H1 (cell line): ENCODE measurements at regions not wholly inside any gene's neighbourhood (a gene's known extent, or its start where the extent isn't known, plus 50 kb on each side); places are given as distances from the start of the nearest gene placed in this dataset.

Source experiments
- CTCF ChIA-PET: fragments of 300-600 bp; sonication (Branson Sonifier 250); formaldehyde crosslinking; loops from one replicate; lab custom pipeline; 2021; ENCODE audit not compliant: partially characterized antibody; lab: Charles Lee
- POLR2A ChIA-PET: fragments of 300-600 bp; sonication (Branson Sonifier 250); formaldehyde crosslinking; loops from one replicate; lab custom pipeline; 2021; ENCODE audit warnings: inconsistent platforms; ENCODE audit not compliant: partially characterized antibody; lab: Charles Lee
- DNase-seq, 2 experiments: peaks; one replicate each; pipeline versions ENCODE4 v3.0.0 to v3.0.0-alpha.2; 2010 to 2022; ENCODE audit warnings: low spot score in 2 of 2, low read depth in 1 of 2, mixed read lengths in 1 of 2
- FAIRE-seq: peaks from 2 replicates; lab custom pipeline; 2011; peaks lifted over from hg19 to GRCh38; lab: Jason Lieb, UNC
- H2AFZ ChIP-seq: 2 replicates; pipeline ENCODE4 v1.8.1; 2012; ENCODE audit warnings: low read length, inconsistent platforms
- H2AK5ac ChIP-seq: 2 replicates; pipeline ENCODE4 v1.6.1; 2013; ENCODE audit warnings: low read depth, low read length
- H2BK120ac ChIP-seq: replicated peaks from 2 replicates; pipeline ENCODE3; 2013; ENCODE audit warnings: low read depth, low read length, inconsistent platforms
- H2BK12ac ChIP-seq: 2 replicates; pipeline ENCODE4 v1.6.1; 2013; ENCODE audit warnings: low read depth, low read length
- H2BK15ac ChIP-seq: 2 replicates; pipeline ENCODE4 v1.6.1; 2013; ENCODE audit warnings: low read length
- H2BK20ac ChIP-seq: 2 replicates; pipeline ENCODE4 v1.6.1; 2013; ENCODE audit warnings: low read length
- H2BK5ac ChIP-seq: 2 replicates; pipeline ENCODE4 v1.6.1; 2013; ENCODE audit warnings: low read depth, low read length
- H3K14ac ChIP-seq: 2 replicates; pipeline ENCODE4 v1.6.1; 2013; ENCODE audit warnings: inconsistent platforms; ENCODE audit not compliant: insufficient read length
- H3K18ac ChIP-seq: 2 replicates; pipeline ENCODE4 v1.6.1; 2013; ENCODE audit warnings: low read length; ENCODE audit errors: extremely low read depth
- H3K23ac ChIP-seq: 2 replicates; pipeline ENCODE4 v1.6.1; 2013; ENCODE audit warnings: inconsistent platforms; ENCODE audit not compliant: insufficient read length
- H3K23me2 ChIP-seq: 2 replicates; pipeline ENCODE4 v1.6.1; 2013; ENCODE audit warnings: low read depth, low read length
- H3K27ac ChIP-seq: 2 replicates; pipeline ENCODE4 v1.6.1; 2011; ENCODE audit warnings: low read depth, low read length, inconsistent platforms
- H3K27me3 ChIP-seq, 4 experiments: replicated peaks in 1 of 4; 1 replicate in 1 of 4; 2 replicates in 3 of 4; pipeline versions ENCODE4 v1.6.1 to v1.8.1; 2011 to 2013; ENCODE audit warnings: low read length in 3 of 4, mild to moderate bottlenecking in 3 of 4, inconsistent platforms in 2 of 4, mixed read lengths in 2 of 4, moderate library complexity in 1 of 4; ENCODE audit not compliant: control insufficient read depth in 3 of 4, insufficient read depth in 3 of 4; ENCODE audit errors: extremely low read depth in 1 of 4
- H3K36me3 ChIP-seq, 4 experiments: 2 replicates each; pipeline versions ENCODE4 v1.6.1 to v1.8.1; 2011 to 2013; ENCODE audit warnings: mild to moderate bottlenecking in 4 of 4, low read length in 3 of 4, moderate library complexity in 2 of 4, control low read depth in 1 of 4, inconsistent platforms in 1 of 4; ENCODE audit not compliant: insufficient read depth in 4 of 4, control insufficient read depth in 2 of 4
- H3K4ac ChIP-seq: replicated peaks from 2 replicates; pipeline ENCODE3; 2013; ENCODE audit warnings: low read length, low read depth, mixed read lengths, inconsistent platforms; ENCODE audit not compliant: insufficient read length
- H3K4me1 ChIP-seq, 4 experiments: replicated peaks in 1 of 4; 1 replicate in 1 of 4; 2 replicates in 3 of 4; pipeline versions ENCODE4 v1.6.1 to v1.8.1; 2011 to 2013; ENCODE audit warnings: low read length in 3 of 4, inconsistent platforms in 2 of 4, mixed read lengths in 1 of 4; ENCODE audit not compliant: insufficient read depth in 4 of 4, control insufficient read depth in 3 of 4
- H3K4me2 ChIP-seq, 2 experiments: 2 replicates each; pipeline versions ENCODE4 v1.6.1 to v1.8.1; 2011 to 2013; ENCODE audit warnings: low read depth in 2 of 2, low read length in 2 of 2, control low read depth in 1 of 2, inconsistent platforms in 1 of 2, mild to moderate bottlenecking in 1 of 2; ENCODE audit not compliant: insufficient read depth in 1 of 2
- H3K4me3 ChIP-seq, 4 experiments: fragments of 200-600, 300-600 bp in 1 of 4; sonication (generic), shearing (Covaris generic), sonication (Bioruptor Twin) in 1 of 4; 2 replicates each; pipeline versions ENCODE4 v1.5.1 to v1.8.1; 2011 to 2016; ENCODE audit warnings: low read length in 4 of 4, low read depth in 3 of 4, control low read depth in 2 of 4, inconsistent platforms in 2 of 4, mild to moderate bottlenecking in 2 of 4, mixed read lengths in 1 of 4, moderate library complexity in 1 of 4; ENCODE audit not compliant: insufficient read depth in 2 of 4; ENCODE audit errors: extremely low read depth in 1 of 4
- H3K56ac ChIP-seq: replicated peaks from 2 replicates; pipeline ENCODE3; 2013; ENCODE audit warnings: low read depth, mild to moderate bottlenecking, mixed read lengths, low read length, inconsistent platforms; ENCODE audit not compliant: insufficient read length
- H3K79me1 ChIP-seq: 2 replicates; pipeline ENCODE4 v1.6.1; 2013; ENCODE audit warnings: low read depth, low read length, control low read depth
- H3K79me2 ChIP-seq, 2 experiments: 2 replicates each; pipeline versions ENCODE4 v1.6.1 to v1.8.1; 2012 to 2013; ENCODE audit warnings: low read length in 2 of 2, mild to moderate bottlenecking in 2 of 2, inconsistent platforms in 1 of 2; ENCODE audit not compliant: insufficient read depth in 2 of 2, control insufficient read depth in 1 of 2
- H3K9ac ChIP-seq, 4 experiments: replicated peaks in 1 of 4; 1 replicate in 1 of 4; 2 replicates in 3 of 4; pipeline versions ENCODE4 v1.6.1 to v1.8.1; 2011 to 2013; ENCODE audit warnings: low read depth in 3 of 4, low read length in 3 of 4, control low read depth in 2 of 4, mild to moderate bottlenecking in 2 of 4, moderate library complexity in 2 of 4, inconsistent platforms in 1 of 4; ENCODE audit errors: extremely low read depth in 1 of 4
- H3K9me3 ChIP-seq, 2 experiments: 2 replicates each; pipeline versions ENCODE4 v1.6.1 to v1.8.1; 2012 to 2013; ENCODE audit warnings: mild to moderate bottlenecking in 2 of 2, moderate library complexity in 2 of 2, control low read depth in 1 of 2, inconsistent platforms in 1 of 2, low read depth in 1 of 2, low read length in 1 of 2, mixed read lengths in 1 of 2; ENCODE audit not compliant: insufficient read depth in 2 of 2
- H4K20me1 ChIP-seq, 2 experiments: replicated peaks in 1 of 2; 2 replicates each; pipeline versions ENCODE3 to v1.8.1; 2011 to 2013; ENCODE audit warnings: inconsistent platforms in 2 of 2, low read length in 2 of 2, mild to moderate bottlenecking in 1 of 2; ENCODE audit not compliant: insufficient read depth in 2 of 2, control insufficient read depth in 1 of 2
- H4K5ac ChIP-seq: 2 replicates; pipeline ENCODE4 v1.6.1; 2013; ENCODE audit warnings: low read length, low read depth, mixed read lengths, inconsistent platforms; ENCODE audit not compliant: insufficient read length
- H4K8ac ChIP-seq: 2 replicates; pipeline ENCODE4 v1.8.0; 2013; ENCODE audit warnings: mild to moderate bottlenecking, moderate library complexity, low read length, inconsistent platforms; ENCODE audit not compliant: insufficient read depth; ENCODE audit errors: extremely low read depth
- H4K91ac ChIP-seq: replicated peaks from 2 replicates; pipeline ENCODE3; 2013; ENCODE audit warnings: low read length, mixed read lengths, inconsistent platforms; ENCODE audit not compliant: insufficient read length
- BACH1 ChIP-seq: IDR thresholded peaks from 2 replicates; pipeline ENCODE4 v1.6.1; 2012; ENCODE audit warnings: low read length, improper control_type of control experiment
- CREB1 ChIP-seq: IDR thresholded peaks from 2 replicates; pipeline ENCODE4 v1.6.1; 2012; ENCODE audit warnings: inconsistent platforms
- FOSL1 ChIP-seq: IDR thresholded peaks from 2 replicates; pipeline ENCODE4 v1.6.1; 2011; ENCODE audit warnings: mild to moderate bottlenecking, low read depth, low read length, moderate library complexity; ENCODE audit not compliant: insufficient read depth
- HDAC2 ChIP-seq, 2 experiments: fragments of 300-600 bp in 1 of 2; sonication (generic) in 1 of 2; IDR thresholded peaks; 2 replicates each; pipeline ENCODE4 v1.6.1; 2011 to 2012; ENCODE audit warnings: low read depth in 2 of 2, low read length in 2 of 2, mild to moderate bottlenecking in 2 of 2, moderate library complexity in 2 of 2, borderline replicate concordance in 1 of 2, inconsistent platforms in 1 of 2
- JUND ChIP-seq: IDR thresholded peaks from 2 replicates; pipeline ENCODE4 v1.6.1; 2011; ENCODE audit warnings: mild to moderate bottlenecking, improper control_type of control experiment, low read length
- KDM1A ChIP-seq: fragments of 200-600, 300-600 bp; sonication (generic); IDR thresholded peaks from 2 replicates; pipeline ENCODE4 v1.7.1; 2016; ENCODE audit warnings: mild to moderate bottlenecking, low read length, borderline replicate concordance
- PHF8 ChIP-seq: fragments of 200-600 bp; sonication (generic); conservative IDR thresholded peaks from 2 replicates; pipeline ENCODE4 v1.7.1; 2012; ENCODE audit warnings: low read depth, mild to moderate bottlenecking, inconsistent platforms, low read length, moderate library complexity
- POU5F1 ChIP-seq: IDR thresholded peaks from 2 replicates; pipeline ENCODE4 v1.6.1; 2011; ENCODE audit warnings: low read depth, mild to moderate bottlenecking, low read length, moderate library complexity
- RBBP5 ChIP-seq: IDR thresholded peaks from 2 replicates; pipeline ENCODE4 v1.7.1; 2012; ENCODE audit warnings: low read depth, mild to moderate bottlenecking, inconsistent platforms, low read length, moderate library complexity, borderline replicate concordance
- RFX5 ChIP-seq: IDR thresholded peaks from 2 replicates; pipeline ENCODE4 v1.6.1; 2011; ENCODE audit warnings: low read depth, low read length, improper control_type of control experiment, borderline replicate concordance
- SIN3A ChIP-seq, 2 experiments: IDR thresholded peaks in 1 of 2; conservative IDR thresholded peaks in 1 of 2; 2 replicates each; pipeline ENCODE4 v1.6.1; 2011 to 2012; ENCODE audit warnings: low read length in 2 of 2, improper control_type of control experiment in 1 of 2, low read depth in 1 of 2, mild to moderate bottlenecking in 1 of 2
- SIX5 ChIP-seq: IDR thresholded peaks from 2 replicates; pipeline ENCODE4 v1.6.1; 2011; ENCODE audit warnings: mild to moderate bottlenecking, low read depth, low read length
- SP1 ChIP-seq: IDR thresholded peaks from 2 replicates; pipeline ENCODE4 v1.6.1; 2011; ENCODE audit warnings: low read depth, low read length
- WGBS, 2 experiments: shearing (Covaris generic) in 1 of 2; methylation state at CpG; one replicate each; pipeline versions ENCODE4 v1.1.6 to v1.1.7; 2013 to 2015; ENCODE audit warnings: low lambda C conversion rate in 2 of 2, mixed read lengths in 2 of 2, inconsistent platforms in 1 of 2, low coverage in 1 of 2, missing lambda C conversion rate in 1 of 2; ENCODE audit not compliant: insufficient replicate concordance in 2 of 2, insufficient coverage in 1 of 2, insufficient read length in 1 of 2; ENCODE audit errors: extremely low coverage in 1 of 2, missing lambda C conversion rate in 1 of 2; 5-methylcytosine and 5-hydroxymethylcytosine counted together
- TF ChIP-seq, protein P1 (sequence below): IDR thresholded peaks from 2 replicates; pipeline ENCODE4 v1.6.1; 2012; ENCODE audit warnings: inconsistent platforms

- H3K14ac ChIP-seq, result no peak overlapping the region
- WGBS, 2 experiments, result 83% methylated on average over 5 of the region's 5 CpGs; no CpG with 5 or more reads in 1 of the 2 experiments
- no peaks in the 10 kb centered on the region; the same call in 1 of the 2 replicates for H3K23me2 ChIP-seq
- DNase-seq, result no peak
- no peaks in the 10 kb centered on the region for H3K79me2 ChIP-seq
- no peak overlapping the region for H2AFZ ChIP-seq
- no peak overlapping the region for H3K18ac ChIP-seq
- H4K5ac ChIP-seq, result no peak overlapping the region
- H3K4me1 ChIP-seq, result peaks cover 0 to 2% (median under 1%) of the 10 kb centered on the region in 4 experiments; a peak in 2 of 7 replicates
- no peaks in the 10 kb centered on the region for H4K20me1 ChIP-seq
- H2BK5ac ChIP-seq, result no peak overlapping the region
- ChIA-PET CTCF (interaction anchor here (1.4 kb wide), 1 partner anchor 287 kb away, joined by 5 read pairs; no protein-coding TSS in a partner anchor), POLR2A (no interaction called here)
- H2AK5ac ChIP-seq, result 0 out of 2 replicates have a peak overlapping the region, but pooled peaks have one; percentile 13
- no peak overlapping the region for H2BK12ac ChIP-seq
- no peak overlapping the region for H4K91ac ChIP-seq
- no peak overlapping the region for H3K9ac ChIP-seq
- no peak overlapping the region for H3K4ac ChIP-seq
- no peak overlapping the region for H2BK20ac ChIP-seq
- no peak overlapping the region for H2BK120ac ChIP-seq
- no peak overlapping the region for H3K4me3 ChIP-seq
- no peak overlapping the region for H3K56ac ChIP-seq
- no peaks in the 10 kb centered on the region for H3K79me1 ChIP-seq
- H3K36me3 ChIP-seq, result no peaks in the 10 kb centered on the region
- no peak for FAIRE-seq
- H4K8ac ChIP-seq, result no peak overlapping the region
- no peak overlapping the region for H3K23ac ChIP-seq
- H3K27ac ChIP-seq, result no peak overlapping the region
- no peaks in the 10 kb centered on the region for H3K9me3 ChIP-seq
- H3K4me2 ChIP-seq, result no peak overlapping the region
- H2BK15ac ChIP-seq, result no peak overlapping the region
- no peaks in the 10 kb centered on the region for H3K27me3 ChIP-seq
- TF ChIP-seq BACH1 (no peak), SIX5 (no peak), RBBP5 (no peak), SP1 (no peak), JUND (no peak), PHF8 (no peak), POU5F1 (no peak), RFX5 (no peak), KDM1A (no peak), SIN3A (conservative IDR thresholded peaks at IDR 0.05 in 1 of 2, IDR thresholded peaks at IDR 0.05 in 1 of 2; ENCODE audit: low read depth in 1 of 2, low read length in 2 of 2) (no peak), CREB1 (no peak), FOSL1 (no peak), HDAC2 (IDR thresholded peaks at IDR 0.05; ENCODE audit: borderline replicate concordance in 1 of 2, low read depth in 2 of 2, low read length in 2 of 2) (no peak)
- TF ChIP-seq, protein P1, sequence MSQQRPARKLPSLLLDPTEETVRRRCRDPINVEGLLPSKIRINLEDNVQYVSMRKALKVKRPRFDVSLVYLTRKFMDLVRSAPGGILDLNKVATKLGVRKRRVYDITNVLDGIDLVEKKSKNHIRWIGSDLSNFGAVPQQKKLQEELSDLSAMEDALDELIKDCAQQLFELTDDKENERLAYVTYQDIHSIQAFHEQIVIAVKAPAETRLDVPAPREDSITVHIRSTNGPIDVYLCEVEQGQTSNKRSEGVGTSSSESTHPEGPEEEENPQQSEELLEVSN, result no peak
Measured at GRCh38 chr3:173273838-173274237, 123.7 kb upstream of the NLGN1 start.
